HT1080 (cell line): ENCODE measurements at regions not wholly inside any gene's neighbourhood (a gene's known extent, or its start where the extent isn't known, plus 50 kb on each side); places are given as distances from the start of the nearest gene placed in this dataset.

Experiments
- DNase-seq: peaks from one replicate; pipeline ENCODE4 v3.0.0-alpha.2; 2015; ENCODE audit warnings: low read depth

GRCh38 chr1:217214551-217214950 lies 416.3 kb downstream of the GPATCH2 start:
- no peak for DNase-seq

GRCh38 chr1:217211486-217211885 lies 419.4 kb downstream of the GPATCH2 start:
- DNase-seq, result no peak

- no peak for DNase-seq
Observed at GRCh38 chr1:217205578-217205977, 425.3 kb downstream of the GPATCH2 start.

GRCh38 chr1:217196616-217197015 lies 434.3 kb downstream of the GPATCH2 start:
- DNase-seq, result no peak

- DNase-seq, result no peak
Observed at GRCh38 chr1:217193151-217193550, 437.7 kb downstream of the GPATCH2 start.

GRCh38 chr1:217191441-217191840 lies 439.4 kb downstream of the GPATCH2 start:
- DNase-seq, result no peak

- DNase-seq, result no peak
Observed at GRCh38 chr1:217190359-217190758, 440.5 kb downstream of the GPATCH2 start.

- no peak for DNase-seq
Observed at GRCh38 chr1:217189362-217189761, 441.5 kb downstream of the GPATCH2 start.

GRCh38 chr1:217188280-217189237 lies 442.3 kb downstream of the GPATCH2 start:
- DNase-seq, result no peak

- DNase-seq, result no peak
Observed at GRCh38 chr1:217186664-217187063, 444.2 kb downstream of the GPATCH2 start.

- DNase-seq, result no peak
Observed at GRCh38 chr1:217184854-217185253, 446.0 kb downstream of the GPATCH2 start.

- DNase-seq, result no peak
Observed at GRCh38 chr1:217182992-217183391, 447.9 kb downstream of the GPATCH2 start.

GRCh38 chr1:217181756-217182155 lies 449.1 kb downstream of the GPATCH2 start:
- no peak for DNase-seq

GRCh38 chr1:217181176-217181746 lies 449.6 kb downstream of the GPATCH2 start:
- DNase-seq, result no peak

GRCh38 chr1:217180443-217180842 lies 450.4 kb downstream of the GPATCH2 start:
- no peak for DNase-seq

- no peak for DNase-seq
Observed at GRCh38 chr1:217164403-217164802, 441.2 kb upstream of the ESRRG start.

- no peak for DNase-seq
Observed at GRCh38 chr1:217153361-217153760, 430.1 kb upstream of the ESRRG start.

GRCh38 chr1:217150366-217150765 lies 427.1 kb upstream of the ESRRG start:
- DNase-seq, result no peak

- no peak for DNase-seq
Observed at GRCh38 chr1:217149791-217150190, 426.6 kb upstream of the ESRRG start.

GRCh38 chr1:217141711-217142110 lies 418.5 kb upstream of the ESRRG start:
- no peak for DNase-seq

- no peak for DNase-seq
Observed at GRCh38 chr1:217140041-217140901, 417.0 kb upstream of the ESRRG start.

GRCh38 chr1:217139513-217139912 lies 416.3 kb upstream of the ESRRG start:
- no peak for DNase-seq
